Cardiac muscle cell (in vitro differentiated cells and primary cell): ENCODE measurements at regions not wholly inside any gene's neighbourhood (a gene's known extent, or its start where the extent isn't known, plus 50 kb on each side); places are given as distances from the start of the nearest gene placed in this dataset.

Source experiments
- DNase-seq, 2 donors: peaks; one replicate each; pipeline versions ENCODE4 v3.0.0 to v3.0.0-alpha.2; 2010 to 2017; ENCODE audit warnings: low read depth in 1 of 2, low spot score in 1 of 2
- H3K27ac ChIP-seq: fragments of 200-600 bp; sonication (generic); 2 replicates; pipeline ENCODE4 v1.5.1; 2016
- H3K27me3 ChIP-seq: fragments of 200-600 bp; sonication (generic); 2 replicates; pipeline ENCODE4 v1.6.0; 2016; ENCODE audit warnings: control low read depth
- H3K36me3 ChIP-seq: fragments of 200-600 bp; sonication (generic); 2 replicates; pipeline ENCODE4 v1.5.1; 2016; ENCODE audit warnings: control low read depth
- H3K4me1 ChIP-seq: fragments of 200-600 bp; sonication (generic); 2 replicates; pipeline ENCODE4 v1.8.1; 2017; ENCODE audit warnings: low read depth, mild to moderate bottlenecking, mixed run types
- H3K4me3 ChIP-seq: fragments of 200-600 bp; sonication (generic); 2 replicates; pipeline ENCODE4 v1.5.1; 2016; ENCODE audit warnings: mild to moderate bottlenecking
- H3K9me3 ChIP-seq: fragments of 200-600 bp; sonication (generic); 2 replicates; pipeline ENCODE4 v1.5.1; 2017; ENCODE audit warnings: low read depth, mild to moderate bottlenecking, control low read depth
- CTCF ChIP-seq: IDR thresholded peaks from 2 replicates; pipeline ENCODE4 v1.5.1; 2012; ENCODE audit warnings: low read depth, mild to moderate bottlenecking, low read length

- DNase-seq: no peak
- TF ChIP-seq CTCF: no peak
- no peak overlapping the region for H3K4me3 ChIP-seq
- H3K9me3 ChIP-seq: no peaks in the 10 kb centered on the region
- no peaks in the 10 kb centered on the region for H3K27me3 ChIP-seq
- no peaks in the 10 kb centered on the region for H3K36me3 ChIP-seq
- H3K4me1 ChIP-seq: no peaks in the 10 kb centered on the region
- no peak overlapping the region for H3K27ac ChIP-seq
These were observed 1741.2 kb downstream of the TP53TG3F start for GRCh38 chr16:35200662-35201061.

- Histone ChIP-seq H3K9me3 (no peaks in the 10 kb centered on the region), H3K27me3 (no peaks in the 10 kb centered on the region), H3K36me3 (no peaks in the 10 kb centered on the region), H3K4me1 (no peaks in the 10 kb centered on the region), H3K27ac (no peak overlapping the region), H3K4me3 (no peak overlapping the region)
- TF ChIP-seq CTCF: no peak
- DNase-seq: no peak
These were observed 1741.7 kb downstream of the TP53TG3F start for GRCh38 chr16:35201151-35201550.

GRCh38 chr16:35203636-35204035 is 1744.2 kb downstream of the TP53TG3F start:
- no peak for TF ChIP-seq CTCF
- DNase-seq: no peak
- Histone ChIP-seq H3K27me3 (no peaks in the 10 kb centered on the region), H3K27ac (no peak overlapping the region), H3K4me3 (no peak overlapping the region), H3K36me3 (no peaks in the 10 kb centered on the region), H3K4me1 (no peaks in the 10 kb centered on the region), H3K9me3 (no peaks in the 10 kb centered on the region)

- Histone ChIP-seq H3K27me3 (no peaks in the 10 kb centered on the region), H3K27ac (no peak overlapping the region), H3K4me3 (no peak overlapping the region), H3K4me1 (no peaks in the 10 kb centered on the region), H3K36me3 (no peaks in the 10 kb centered on the region), H3K9me3 (no peaks in the 10 kb centered on the region)
- DNase-seq: no peak
- TF ChIP-seq CTCF: no peak
These were observed 1747.9 kb downstream of the TP53TG3F start for GRCh38 chr16:35207059-35207999.

- no peak for TF ChIP-seq CTCF
- no peaks in the 10 kb centered on the region for H3K9me3 ChIP-seq
- no peaks in the 10 kb centered on the region for H3K4me1 ChIP-seq
- H3K36me3 ChIP-seq: no peaks in the 10 kb centered on the region
- H3K27ac ChIP-seq: no peak overlapping the region
- DNase-seq: no peak
- H3K4me3 ChIP-seq: no peak overlapping the region
- no peaks in the 10 kb centered on the region for H3K27me3 ChIP-seq
These were observed 1748.9 kb downstream of the TP53TG3F start for GRCh38 chr16:35208001-35208935.
